HG02870 (cell line): ENCODE measurements at regions not wholly inside any gene's neighbourhood (a gene's known extent, or its start where the extent isn't known, plus 50 kb on each side); places are given as distances from the start of the nearest gene placed in this dataset.
"Not testable (repeated sequence)": the region's sequence is repeated elsewhere in the genome, so short reads cannot be mapped to it uniquely, and the experiment has no call there.

Experiments
- ATAC-seq: cut with Tn5 transposase; IDR thresholded peaks from one replicate; pipeline ENCODE4 v1.9.1; 2021; ENCODE audit warnings: mild to moderate bottlenecking, moderate library complexity; ENCODE audit not compliant: unreplicated experiment

- ATAC-seq = not testable (repeated sequence)
These were observed 57.0 kb upstream of the NEUROD1 start for GRCh38 chr2:181737302-181737701.

GRCh38 chr2:181738074-181738473 lies 57.8 kb upstream of the NEUROD1 start:
- ATAC-seq = no peak

GRCh38 chr2:181738563-181738962 lies 58.2 kb upstream of the NEUROD1 start:
- no peak for ATAC-seq

- ATAC-seq = no peak
These were observed 61.4 kb upstream of the NEUROD1 start for GRCh38 chr2:181741756-181742155.

GRCh38 chr2:181742361-181742760 lies 62.0 kb upstream of the NEUROD1 start:
- ATAC-seq = no peak

GRCh38 chr2:181742922-181743722 lies 62.8 kb upstream of the NEUROD1 start:
- ATAC-seq = no peak

GRCh38 chr2:181743723-181744031 lies 63.4 kb upstream of the NEUROD1 start:
- ATAC-seq = no peak

- ATAC-seq = no peak
These were observed 65.7 kb upstream of the NEUROD1 start for GRCh38 chr2:181745796-181746540.

- ATAC-seq = no peak
These were observed 66.5 kb upstream of the NEUROD1 start for GRCh38 chr2:181746844-181747243.

- no peak for ATAC-seq
These were observed 70.0 kb upstream of the NEUROD1 start for GRCh38 chr2:181750305-181750704.

- ATAC-seq = no peak
These were observed 71.1 kb upstream of the NEUROD1 start for GRCh38 chr2:181751266-181752030.

- no peak for ATAC-seq
These were observed 72.0 kb upstream of the NEUROD1 start for GRCh38 chr2:181752301-181752700.

- no peak for ATAC-seq
These were observed 73.4 kb upstream of the NEUROD1 start for GRCh38 chr2:181753686-181754085.

- ATAC-seq = no peak
These were observed 73.8 kb upstream of the NEUROD1 start for GRCh38 chr2:181754105-181754504.

GRCh38 chr2:181755181-181755580 lies 74.9 kb upstream of the NEUROD1 start:
- ATAC-seq = no peak

- ATAC-seq = no peak
These were observed 80.2 kb upstream of the NEUROD1 start for GRCh38 chr2:181760521-181760920.

GRCh38 chr2:181761175-181761574 lies 80.9 kb upstream of the NEUROD1 start:
- ATAC-seq = no peak

GRCh38 chr2:181762000-181762399 lies 81.7 kb upstream of the NEUROD1 start:
- ATAC-seq = no peak

GRCh38 chr2:181762848-181763247 lies 82.5 kb upstream of the NEUROD1 start:
- ATAC-seq = no peak

GRCh38 chr2:181763423-181763822 lies 83.1 kb upstream of the NEUROD1 start:
- no peak for ATAC-seq

- no peak for ATAC-seq
These were observed 84.0 kb upstream of the NEUROD1 start for GRCh38 chr2:181764095-181764963.
